LNCaP clone FGC (cell line): ENCODE measurements at regions not wholly inside any gene's neighbourhood (a gene's known extent, or its start where the extent isn't known, plus 50 kb on each side); places are given as distances from the start of the nearest gene placed in this dataset.

ENCODE experiments used
- DNase-seq: peaks from one replicate; pipeline ENCODE4 v3.0.0-alpha.2; 2011; ENCODE audit warnings: low read depth
- H3K4me3 ChIP-seq: 2 replicates; pipeline ENCODE4 v1.5.1; 2011; ENCODE audit warnings: mild to moderate bottlenecking, low read depth, low read length, control low read depth
- TF ChIP-seq, protein P1 (sequence below): IDR thresholded peaks from 2 replicates; pipeline ENCODE4 v1.5.1; 2012; ENCODE audit warnings: mild to moderate bottlenecking; ENCODE audit not compliant: control insufficient read depth, insufficient read depth; ENCODE audit errors: extremely low read depth

DNA sequence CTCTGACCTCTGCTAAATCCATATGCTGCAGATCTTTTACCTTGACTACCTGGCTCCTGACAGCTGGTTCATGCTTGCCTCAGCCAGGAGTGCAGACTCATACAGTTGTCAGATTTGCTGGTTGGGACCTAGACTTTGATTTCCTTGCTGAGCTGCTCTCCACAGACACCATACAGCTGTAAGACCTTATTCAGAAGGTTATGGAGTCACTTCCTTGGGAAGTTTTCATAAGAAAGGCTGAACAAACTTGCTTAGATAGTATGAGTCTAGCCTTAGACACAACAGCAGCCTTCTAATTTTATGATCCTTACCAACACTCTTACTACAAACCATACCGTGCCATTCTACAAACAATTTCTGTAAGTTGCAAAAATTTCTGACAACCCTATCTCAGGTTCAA lies 102.9 kb downstream of the EDN1 start:
- TF ChIP-seq, protein P1, sequence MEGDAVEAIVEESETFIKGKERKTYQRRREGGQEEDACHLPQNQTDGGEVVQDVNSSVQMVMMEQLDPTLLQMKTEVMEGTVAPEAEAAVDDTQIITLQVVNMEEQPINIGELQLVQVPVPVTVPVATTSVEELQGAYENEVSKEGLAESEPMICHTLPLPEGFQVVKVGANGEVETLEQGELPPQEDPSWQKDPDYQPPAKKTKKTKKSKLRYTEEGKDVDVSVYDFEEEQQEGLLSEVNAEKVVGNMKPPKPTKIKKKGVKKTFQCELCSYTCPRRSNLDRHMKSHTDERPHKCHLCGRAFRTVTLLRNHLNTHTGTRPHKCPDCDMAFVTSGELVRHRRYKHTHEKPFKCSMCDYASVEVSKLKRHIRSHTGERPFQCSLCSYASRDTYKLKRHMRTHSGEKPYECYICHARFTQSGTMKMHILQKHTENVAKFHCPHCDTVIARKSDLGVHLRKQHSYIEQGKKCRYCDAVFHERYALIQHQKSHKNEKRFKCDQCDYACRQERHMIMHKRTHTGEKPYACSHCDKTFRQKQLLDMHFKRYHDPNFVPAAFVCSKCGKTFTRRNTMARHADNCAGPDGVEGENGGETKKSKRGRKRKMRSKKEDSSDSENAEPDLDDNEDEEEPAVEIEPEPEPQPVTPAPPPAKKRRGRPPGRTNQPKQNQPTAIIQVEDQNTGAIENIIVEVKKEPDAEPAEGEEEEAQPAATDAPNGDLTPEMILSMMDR: no peak
- H3K4me3 ChIP-seq: no peak overlapping the region
- no peak for DNase-seq

DNA sequence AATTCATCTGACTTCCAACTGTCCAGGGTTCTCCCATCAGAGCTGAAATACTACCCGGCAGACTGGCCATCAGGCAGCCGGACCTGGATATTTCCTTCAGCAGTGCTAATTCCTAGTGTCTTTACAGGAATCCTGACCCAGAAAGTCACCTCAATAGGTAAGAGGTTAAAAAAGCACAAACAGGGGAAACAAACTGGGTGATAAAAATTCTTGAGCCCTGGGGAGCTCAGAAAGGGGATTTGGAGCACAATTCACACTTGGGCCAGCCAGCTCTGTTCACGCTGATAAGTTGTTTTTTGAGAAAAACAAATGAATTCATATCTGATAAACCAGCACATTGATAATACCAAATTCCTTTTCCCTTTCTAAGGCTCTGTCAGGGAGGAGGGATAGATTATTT lies 104.0 kb downstream of the EDN1 start:
- TF ChIP-seq, protein P1: no peak
- no peak overlapping the region for H3K4me3 ChIP-seq
- DNase-seq: no peak

DNA sequence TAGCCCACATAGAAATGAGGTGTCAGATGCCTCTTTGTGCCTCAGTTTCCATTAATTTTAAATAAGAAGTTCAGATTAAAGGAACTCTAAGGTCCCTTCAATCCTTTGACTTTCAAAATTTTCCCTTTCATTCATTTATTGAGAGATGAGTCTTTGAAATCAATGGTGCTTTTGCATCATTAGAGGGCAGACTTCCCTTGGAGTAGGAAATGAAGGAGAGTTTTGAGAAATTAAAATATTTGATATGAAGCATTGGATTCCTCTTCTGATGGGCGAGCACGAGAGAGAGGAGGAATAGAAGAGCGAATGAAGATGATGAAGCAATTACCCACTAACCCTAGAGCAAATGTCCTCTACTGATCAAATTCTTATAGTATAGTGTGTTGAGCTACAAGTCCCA lies 105.7 kb downstream of the EDN1 start:
- no peak overlapping the region for H3K4me3 ChIP-seq
- TF ChIP-seq, protein P1: 0 out of 2 replicates have a peak, but pooled peaks have one; percentile 28
- DNase-seq: no peak

DNA sequence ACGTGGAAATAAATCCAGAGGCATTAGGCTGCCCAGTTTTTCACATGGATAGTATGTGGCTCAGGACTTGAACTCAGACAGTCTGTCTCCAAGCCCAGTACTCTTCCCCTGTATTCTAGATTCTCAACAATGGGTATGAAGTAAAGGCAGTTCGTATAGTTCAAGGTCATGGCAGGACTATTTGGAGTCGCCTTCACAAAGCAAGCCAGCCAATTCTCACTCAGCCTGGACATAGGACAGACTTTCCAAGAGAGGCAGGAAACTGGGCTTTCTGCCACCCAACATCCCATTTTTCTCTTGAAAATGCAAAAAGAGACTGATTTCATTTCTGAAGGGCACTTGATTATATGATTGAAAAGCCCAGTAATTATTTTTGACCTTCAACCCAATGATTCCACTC lies 111.0 kb downstream of the EDN1 start:
- TF ChIP-seq, protein P1: no peak
- no peak for DNase-seq

DNA sequence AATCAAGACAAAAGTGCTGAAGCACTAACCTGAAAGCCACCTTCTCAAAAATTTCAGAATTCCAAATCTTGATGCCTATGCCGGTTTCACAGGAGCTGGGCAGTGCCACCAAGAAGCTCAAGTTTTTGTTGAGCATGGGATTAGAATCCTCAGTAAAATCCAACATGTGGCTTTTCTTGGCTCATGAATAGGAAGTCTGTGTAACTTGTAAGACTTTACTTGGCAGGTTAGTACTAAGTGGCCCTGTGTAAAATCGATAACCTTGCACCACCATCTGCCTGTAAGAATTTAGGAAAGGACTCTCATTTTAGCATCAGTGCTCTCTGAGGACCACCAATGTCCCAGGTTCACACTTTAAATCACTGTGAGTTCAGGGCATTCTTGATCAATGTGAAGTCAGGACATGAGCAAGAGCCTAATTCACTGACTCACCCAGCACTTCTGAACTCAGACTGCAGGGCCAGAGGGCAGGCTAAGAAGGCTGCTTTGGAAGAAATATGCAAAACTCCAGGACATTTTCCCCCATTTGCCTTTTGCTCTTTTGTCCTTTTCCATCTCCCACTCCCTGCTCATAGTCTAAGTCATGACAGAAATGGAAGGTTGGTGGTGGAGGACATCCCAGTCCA lies 113.2 kb downstream of the EDN1 start:
- no peak overlapping the region for H3K4me3 ChIP-seq
- DNase-seq: no peak
- TF ChIP-seq, protein P1: no peak

More for the DNA sequence above, 111.0 kb downstream of the EDN1 start:
- H3K4me3 ChIP-seq: no peak overlapping the region

DNA sequence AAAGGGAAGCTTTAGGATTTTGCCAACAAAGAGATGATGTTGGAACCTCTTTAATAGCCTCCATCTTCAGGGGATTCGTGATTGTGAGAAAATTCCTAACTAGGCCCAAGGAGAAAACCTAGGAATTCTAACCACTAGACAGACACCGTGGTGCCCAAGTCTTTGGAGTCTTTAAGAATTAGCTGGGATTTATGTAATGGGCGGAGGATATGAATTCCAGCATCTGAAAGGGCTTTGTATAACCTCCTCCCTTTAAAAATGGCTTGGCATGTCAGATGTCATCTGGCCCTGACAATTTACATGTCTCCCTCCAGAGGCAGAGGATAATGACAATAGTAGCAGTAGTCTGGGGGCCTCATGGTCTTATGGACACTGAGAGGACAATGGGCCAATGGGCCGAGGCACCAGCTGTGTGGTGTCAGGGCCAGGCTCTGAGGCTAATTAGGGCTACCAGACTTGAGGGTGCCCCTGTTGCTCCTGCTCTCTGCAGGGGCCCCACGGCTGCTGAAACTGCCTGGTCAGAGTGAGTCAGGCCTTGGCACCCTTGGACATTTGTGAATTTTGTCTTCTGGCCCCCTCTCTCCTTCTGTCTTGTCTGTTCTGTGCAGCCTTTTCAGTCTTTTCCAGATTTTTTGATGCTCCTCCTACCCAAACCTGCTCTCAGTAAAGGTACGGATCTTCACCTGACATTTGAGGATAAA lies 113.9 kb downstream of the EDN1 start:
- no peak overlapping the region for H3K4me3 ChIP-seq
- DNase-seq: no peak
- TF ChIP-seq, protein P1: no peak
